ENCODE measurements at regions not wholly inside any gene's neighbourhood (a gene's known extent, or its start where the extent isn't known, plus 50 kb on each side); places are given as distances from the start of the nearest gene placed in this dataset.

GRCh38 chr16:64309398-64310110, 812.3 kb downstream of the CDH11 start:
- no peak overlapping the region for H3K27ac ChIP-seq (ENCODE audit: low read length)
- TF ChIP-seq POLR2AphosphoS5 (IDR thresholded peaks at IDR 0.05) (no peak), TAF1 (IDR thresholded peaks at IDR 0.05; ENCODE audit: low read depth) (no peak), REST (IDR thresholded peaks at IDR 0.05; ENCODE audit: borderline replicate concordance) (no peak), EP300 (conservative IDR thresholded peaks at IDR 0.05; ENCODE audit: poor library complexity, severe bottlenecking) (no peak), MXI1 (conservative IDR thresholded peaks at IDR 0.05; ENCODE audit: poor library complexity, severe bottlenecking) (no peak), EZH2 (IDR thresholded peaks at IDR 0.05; ENCODE audit: borderline replicate concordance, insufficient read depth, low read length, poor library complexity, severe bottlenecking) (no peak), RAD21 (conservative IDR thresholded peaks at IDR 0.05) (no peak), CTCF (IDR thresholded peaks at IDR 0.05; ENCODE audit: poor library complexity, severe bottlenecking) (no peak), SMC3 (conservative IDR thresholded peaks at IDR 0.05; ENCODE audit: poor library complexity) (no peak)
- H3K4me2 ChIP-seq (ENCODE audit: low read length): no peak overlapping the region
- H3K9me2 ChIP-seq (ENCODE audit: insufficient read depth, low read length): no peaks in the 10 kb centered on the region
- H3K27me3 ChIP-seq (ENCODE audit: insufficient read depth, low read depth, low read length): no peaks in the 10 kb centered on the region
- H3F3A ChIP-seq (ENCODE audit: insufficient read depth, low read length, poor library complexity, severe bottlenecking): no peaks in the 10 kb centered on the region
- H3K4me3 ChIP-seq (ENCODE audit: low read length): no peak overlapping the region
- no peak overlapping the region for H2AFZ ChIP-seq (ENCODE audit: low read depth, low read length)
- no peaks in the 10 kb centered on the region for H3K9me3 ChIP-seq (ENCODE audit: low read length)
- H3K9ac ChIP-seq (ENCODE audit: low read length): no peak overlapping the region
- no peaks in the 10 kb centered on the region for H3K79me2 ChIP-seq (replicated peaks; ENCODE audit: insufficient read depth, low read length)
- no peaks in the 10 kb centered on the region for H4K20me1 ChIP-seq (ENCODE audit: insufficient read depth)
- no peaks in the 10 kb centered on the region for H3K36me3 ChIP-seq (ENCODE audit: insufficient read depth, low read length)

- H3K9me3 ChIP-seq (ENCODE audit: low read length): no peaks in the 10 kb centered on the region
- no peaks in the 10 kb centered on the region for H3K79me2 ChIP-seq (replicated peaks; ENCODE audit: insufficient read depth, low read length)
- no peak overlapping the region for H3K9ac ChIP-seq (ENCODE audit: low read length)
- no peaks in the 10 kb centered on the region for H4K20me1 ChIP-seq (ENCODE audit: insufficient read depth)
- H3K27me3 ChIP-seq (ENCODE audit: insufficient read depth, low read depth, low read length): no peaks in the 10 kb centered on the region
- H2AFZ ChIP-seq (ENCODE audit: low read depth, low read length): no peak overlapping the region
- H3K27ac ChIP-seq (ENCODE audit: low read length): no peak overlapping the region
- no peaks in the 10 kb centered on the region for H3K36me3 ChIP-seq (ENCODE audit: insufficient read depth, low read length)
- H3K9me2 ChIP-seq (ENCODE audit: insufficient read depth, low read length): no peaks in the 10 kb centered on the region
- no peak overlapping the region for H3K4me3 ChIP-seq (ENCODE audit: low read length)
- H3K4me2 ChIP-seq (ENCODE audit: low read length): no peak overlapping the region
- TF ChIP-seq EZH2 (IDR thresholded peaks at IDR 0.05; ENCODE audit: borderline replicate concordance, insufficient read depth, low read length, poor library complexity, severe bottlenecking) (no peak), REST (IDR thresholded peaks at IDR 0.05; ENCODE audit: borderline replicate concordance) (no peak), RAD21 (conservative IDR thresholded peaks at IDR 0.05) (no peak), POLR2AphosphoS5 (IDR thresholded peaks at IDR 0.05) (no peak), MXI1 (conservative IDR thresholded peaks at IDR 0.05; ENCODE audit: poor library complexity, severe bottlenecking) (no peak), EP300 (conservative IDR thresholded peaks at IDR 0.05; ENCODE audit: poor library complexity, severe bottlenecking) (no peak), CTCF (IDR thresholded peaks at IDR 0.05; ENCODE audit: poor library complexity, severe bottlenecking) (no peak), TAF1 (IDR thresholded peaks at IDR 0.05; ENCODE audit: low read depth) (no peak), SMC3 (conservative IDR thresholded peaks at IDR 0.05; ENCODE audit: poor library complexity) (no peak)
- no peaks in the 10 kb centered on the region for H3F3A ChIP-seq (ENCODE audit: insufficient read depth, low read length, poor library complexity, severe bottlenecking)
These were observed 813.1 kb downstream of the CDH11 start for GRCh38 chr16:64308721-64309120.
